WI38 (cell line): ENCODE measurements at regions not wholly inside any gene's neighbourhood (a gene's known extent, or its start where the extent isn't known, plus 50 kb on each side); places are given as distances from the start of the nearest gene placed in this dataset.

Experiments
- H3K4me3 ChIP-seq: 2 replicates; pipeline ENCODE4 v1.5.1; 2011; ENCODE audit warnings: low read depth, mild to moderate bottlenecking, control low read depth, low read length
- TF ChIP-seq, protein P1 (sequence below): IDR thresholded peaks from 2 replicates; pipeline ENCODE4 v1.5.1; 2012; ENCODE audit warnings: low read depth, mild to moderate bottlenecking, control low read depth, low read length

DNA sequence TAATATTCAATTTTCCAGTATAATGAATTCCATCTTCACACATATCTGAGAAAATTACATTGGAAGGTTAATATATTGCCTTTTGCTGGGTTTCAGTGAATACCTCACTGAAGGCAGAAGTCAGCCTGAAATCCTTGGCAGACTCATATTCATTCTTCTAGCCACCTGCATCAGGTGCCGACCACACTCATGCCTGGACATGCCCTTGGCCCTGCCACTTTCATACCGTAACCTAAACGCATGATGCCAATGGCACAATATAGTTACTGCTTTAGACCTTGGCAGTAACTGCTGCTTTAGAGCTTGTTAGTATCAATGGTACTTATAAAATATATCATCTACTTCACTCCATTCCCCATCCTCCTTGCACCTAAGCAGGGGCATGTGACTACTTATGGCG is 817.6 kb upstream of the CDH8 start:
- no peak overlapping the region for H3K4me3 ChIP-seq
- TF ChIP-seq, protein P1, sequence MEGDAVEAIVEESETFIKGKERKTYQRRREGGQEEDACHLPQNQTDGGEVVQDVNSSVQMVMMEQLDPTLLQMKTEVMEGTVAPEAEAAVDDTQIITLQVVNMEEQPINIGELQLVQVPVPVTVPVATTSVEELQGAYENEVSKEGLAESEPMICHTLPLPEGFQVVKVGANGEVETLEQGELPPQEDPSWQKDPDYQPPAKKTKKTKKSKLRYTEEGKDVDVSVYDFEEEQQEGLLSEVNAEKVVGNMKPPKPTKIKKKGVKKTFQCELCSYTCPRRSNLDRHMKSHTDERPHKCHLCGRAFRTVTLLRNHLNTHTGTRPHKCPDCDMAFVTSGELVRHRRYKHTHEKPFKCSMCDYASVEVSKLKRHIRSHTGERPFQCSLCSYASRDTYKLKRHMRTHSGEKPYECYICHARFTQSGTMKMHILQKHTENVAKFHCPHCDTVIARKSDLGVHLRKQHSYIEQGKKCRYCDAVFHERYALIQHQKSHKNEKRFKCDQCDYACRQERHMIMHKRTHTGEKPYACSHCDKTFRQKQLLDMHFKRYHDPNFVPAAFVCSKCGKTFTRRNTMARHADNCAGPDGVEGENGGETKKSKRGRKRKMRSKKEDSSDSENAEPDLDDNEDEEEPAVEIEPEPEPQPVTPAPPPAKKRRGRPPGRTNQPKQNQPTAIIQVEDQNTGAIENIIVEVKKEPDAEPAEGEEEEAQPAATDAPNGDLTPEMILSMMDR, result no peak

DNA sequence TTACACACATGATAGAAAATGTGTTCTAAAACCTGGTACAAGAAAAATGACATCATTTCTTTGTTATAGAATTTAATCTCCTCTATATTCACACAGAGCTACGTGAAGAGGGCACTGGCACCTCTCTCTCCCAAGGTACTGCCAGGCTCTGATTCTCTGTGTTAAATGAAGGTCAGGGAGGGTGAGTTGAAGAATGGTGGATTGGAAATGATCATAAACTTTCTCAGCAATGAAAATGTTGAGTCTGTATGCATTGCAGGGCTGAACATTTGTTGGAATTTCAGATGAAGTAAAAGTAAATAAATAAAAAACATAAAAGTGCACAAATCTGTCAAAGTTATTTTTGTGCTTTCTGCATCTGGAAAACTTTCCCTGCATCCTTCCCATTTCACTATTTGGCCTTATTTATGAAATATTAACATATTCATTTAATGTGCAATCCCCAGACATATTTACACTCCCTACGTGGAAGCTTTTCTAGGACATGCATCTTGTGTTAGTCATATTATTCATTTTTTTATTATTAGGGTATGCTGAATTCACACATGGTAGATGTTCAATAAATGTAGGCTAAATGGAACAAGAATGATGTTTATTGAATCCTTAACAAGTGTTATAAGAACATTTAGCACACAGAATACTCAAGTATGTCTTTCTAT is 810.3 kb upstream of the CDH8 start:
- no peak overlapping the region for H3K4me3 ChIP-seq
- TF ChIP-seq, protein P1, result no peak

DNA sequence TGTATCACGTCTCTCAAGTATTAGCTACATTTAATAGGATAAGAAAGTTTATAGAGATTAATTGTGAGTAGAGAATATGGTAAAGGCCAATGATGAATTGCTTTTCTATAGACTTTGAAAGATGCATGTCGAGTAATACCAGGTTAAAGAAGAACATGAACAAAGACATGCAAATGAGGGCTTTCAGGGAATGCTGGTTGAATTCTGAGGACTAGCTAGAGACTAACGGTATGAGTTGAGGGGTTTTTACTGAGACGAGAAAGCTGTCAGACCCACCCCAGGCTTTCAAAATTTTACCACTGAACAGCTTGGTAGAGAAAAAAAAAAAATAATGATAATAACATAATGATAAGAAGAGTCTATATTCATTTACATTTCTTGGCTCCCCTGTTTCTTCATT is 796.0 kb upstream of the CDH8 start:
- no peak overlapping the region for H3K4me3 ChIP-seq
- TF ChIP-seq, protein P1, result no peak

DNA sequence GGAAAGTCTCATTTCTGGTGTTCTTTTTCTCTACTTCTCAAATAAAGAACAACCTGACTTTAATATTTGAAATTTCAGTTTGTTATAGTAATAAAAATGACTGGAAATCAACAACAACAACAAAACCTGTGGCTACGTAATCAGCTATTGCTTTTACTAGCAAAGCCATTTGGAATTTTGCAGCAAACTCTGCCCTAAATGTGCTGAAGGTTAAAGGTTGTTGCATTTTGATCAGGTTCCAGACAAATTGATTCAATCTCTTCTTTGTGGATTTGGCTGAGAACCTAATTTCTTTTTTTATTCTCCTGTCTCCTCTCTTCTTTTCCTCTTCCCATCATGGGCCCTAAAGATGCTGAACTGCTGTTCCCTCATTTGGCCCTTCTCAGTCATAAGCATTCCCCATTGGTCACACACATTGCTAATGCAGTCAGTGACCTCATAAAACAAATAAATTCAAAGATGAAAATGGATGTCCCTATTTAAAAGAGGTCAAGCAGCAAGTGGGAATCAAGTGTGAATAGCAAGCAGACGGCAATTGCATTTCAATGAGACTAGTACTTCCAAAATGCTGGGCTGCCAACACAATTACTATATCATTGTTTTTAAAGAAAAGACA is 795.1 kb upstream of the CDH8 start:
- H3K4me3 ChIP-seq, result no peak overlapping the region
- TF ChIP-seq, protein P1, result no peak

DNA sequence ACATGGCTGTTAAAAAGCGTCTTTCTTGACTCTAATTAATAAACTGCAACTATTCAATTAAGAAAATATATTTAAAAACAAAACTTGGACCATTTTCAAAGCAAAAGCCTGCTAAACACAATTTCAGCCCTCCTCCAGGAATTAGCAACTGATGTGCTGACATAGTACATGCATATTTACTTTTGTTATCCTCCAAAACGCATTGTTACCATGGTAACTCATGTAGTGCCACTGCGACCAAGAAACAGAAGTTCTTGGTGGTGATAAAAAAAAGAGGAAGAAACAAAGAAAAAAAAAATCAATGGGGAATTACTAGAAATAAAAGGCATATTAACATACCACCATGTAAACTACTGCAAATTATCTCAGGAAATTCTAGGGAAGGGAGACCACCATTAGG is 793.4 kb upstream of the CDH8 start:
- no peak overlapping the region for H3K4me3 ChIP-seq
- TF ChIP-seq, protein P1, result no peak

DNA sequence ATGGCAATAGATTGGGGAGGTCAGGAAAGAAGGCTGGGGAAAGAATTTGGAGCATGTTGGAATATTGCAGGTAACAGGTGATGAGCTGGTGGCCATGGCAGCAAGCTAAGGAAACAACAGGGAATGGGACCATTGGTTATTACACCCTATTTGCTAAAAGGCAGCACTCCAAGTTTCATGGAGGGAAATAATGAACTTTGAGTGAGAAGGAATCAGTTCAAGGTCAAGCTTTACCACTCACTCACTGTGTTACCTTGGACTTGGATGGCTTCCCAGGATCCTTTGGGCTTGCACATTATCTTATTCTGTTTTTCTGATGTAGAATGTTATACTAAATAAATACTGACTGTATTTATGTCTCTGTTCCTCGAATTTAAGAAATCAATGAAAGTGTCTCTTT is 792.8 kb upstream of the CDH8 start:
- TF ChIP-seq, protein P1, result no peak

DNA sequence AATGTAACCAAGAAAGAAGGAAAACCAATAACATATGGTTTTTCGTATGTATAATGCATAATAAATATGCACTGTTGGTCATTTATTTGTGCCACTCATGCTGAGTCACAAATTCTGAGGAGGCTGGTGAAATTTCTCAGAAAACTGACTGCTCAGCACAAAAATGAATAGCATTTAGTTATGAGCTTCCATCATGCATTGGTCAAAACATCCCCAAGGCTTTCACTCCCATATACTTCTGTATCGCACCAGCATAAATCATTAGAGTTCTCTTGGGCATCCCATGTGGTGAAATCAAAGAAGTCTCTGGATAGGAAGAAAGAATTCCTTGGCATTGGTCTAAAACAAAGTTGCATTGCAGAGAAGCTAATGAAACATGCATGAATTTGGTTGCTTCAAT is 785.6 kb upstream of the CDH8 start:
- no peak overlapping the region for H3K4me3 ChIP-seq

More for the DNA sequence above, 792.8 kb upstream of the CDH8 start:
- H3K4me3 ChIP-seq, result no peak overlapping the region

More for the DNA sequence above, 785.6 kb upstream of the CDH8 start:
- TF ChIP-seq, protein P1, result no peak
